ENCODE measurements at regions not wholly inside any gene's neighbourhood (a gene's known extent, or its start where the extent isn't known, plus 50 kb on each side); places are given as distances from the start of the nearest gene placed in this dataset.

- DNase-seq, result no peak
These were observed 368.6 kb downstream of the CDH26 start for GRCh38 chr20:60326821-60327220.

DNA sequence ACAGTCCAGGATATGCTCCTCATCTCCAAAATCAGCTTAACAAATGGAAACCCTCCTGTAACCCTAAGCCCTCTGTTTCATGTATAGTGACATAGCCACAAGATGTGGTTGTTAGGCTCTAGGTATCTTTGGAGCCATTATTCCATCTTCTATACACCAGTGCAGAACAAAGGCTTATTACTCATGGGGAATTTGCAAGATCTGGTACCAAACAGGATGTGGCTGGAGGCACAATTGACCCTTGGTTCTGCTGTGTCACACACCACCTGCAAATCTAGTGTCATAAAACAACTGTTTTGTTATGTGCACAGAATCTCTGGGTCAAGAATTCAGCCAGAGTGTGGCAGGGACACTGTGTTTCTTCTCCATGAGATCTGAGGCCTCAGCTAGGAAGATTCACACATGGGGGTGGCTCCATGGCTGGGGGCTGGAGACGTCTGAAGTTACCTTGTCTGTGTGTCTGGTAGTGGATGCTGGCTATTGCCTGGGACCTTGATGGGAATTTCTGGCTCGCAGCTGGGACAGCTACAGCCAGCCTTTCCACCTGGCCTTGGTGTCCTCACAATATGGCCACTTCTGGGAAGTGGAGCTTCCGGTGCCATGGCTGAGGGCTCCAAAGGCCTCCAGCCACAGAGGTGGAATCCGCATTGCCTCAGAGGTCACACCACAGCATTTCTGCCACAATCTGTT lies 369.9 kb downstream of the CDH26 start:
- no peak for DNase-seq

- no peak for DNase-seq
These were observed 372.2 kb downstream of the CDH26 start for GRCh38 chr20:60330461-60330860.

GRCh38 chr20:60331688-60332300 lies 373.6 kb downstream of the CDH26 start:
- DNase-seq, result no peak

- no peak for DNase-seq
These were observed 374.3 kb downstream of the CDH26 start for GRCh38 chr20:60332523-60332922.

GRCh38 chr20:60334911-60335310 lies 376.7 kb downstream of the CDH26 start:
- DNase-seq, result no peak

DNA sequence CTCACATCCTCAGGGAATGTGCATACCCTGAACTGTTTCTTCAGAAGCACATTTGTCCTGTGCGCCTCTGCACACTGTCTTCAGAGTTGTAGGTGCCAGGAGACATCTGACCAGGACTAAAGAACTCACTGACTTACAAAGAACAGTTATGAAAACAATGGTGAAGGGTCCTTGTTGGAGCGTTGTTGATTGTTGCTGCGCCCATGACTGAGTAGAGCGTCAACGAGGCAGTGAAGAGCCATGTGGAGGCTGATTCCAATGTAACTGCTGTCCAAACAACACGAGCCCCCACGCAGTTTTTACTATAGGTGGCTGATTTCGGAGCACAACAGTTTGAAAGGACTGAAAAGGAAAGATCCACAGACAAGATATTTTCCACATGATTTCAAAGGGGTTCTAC lies 380.3 kb downstream of the CDH26 start:
- no peak for DNase-seq

GRCh38 chr20:60339738-60340137 lies 381.5 kb downstream of the CDH26 start:
- DNase-seq, result no peak

DNA sequence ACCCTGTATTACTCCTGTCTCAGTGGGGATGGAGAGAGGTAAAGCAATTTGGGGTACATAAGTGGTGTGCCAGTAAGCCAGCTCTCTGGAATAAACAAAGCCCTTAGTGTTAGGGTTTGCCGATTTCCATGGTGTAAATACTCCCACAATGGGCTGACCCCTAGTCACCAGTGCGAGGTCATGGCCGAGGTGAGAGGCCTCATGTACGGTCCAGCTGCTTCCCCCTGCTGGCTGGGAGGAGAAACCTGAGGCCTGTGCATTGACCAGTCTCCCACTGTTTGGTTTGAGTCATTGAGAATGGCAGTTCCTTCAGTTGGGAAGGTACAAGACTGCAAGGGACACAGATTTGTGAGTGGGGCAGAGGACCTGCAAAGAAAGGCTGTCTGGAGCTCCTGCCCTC lies 382.0 kb downstream of the CDH26 start:
- DNase-seq, result no peak

DNA sequence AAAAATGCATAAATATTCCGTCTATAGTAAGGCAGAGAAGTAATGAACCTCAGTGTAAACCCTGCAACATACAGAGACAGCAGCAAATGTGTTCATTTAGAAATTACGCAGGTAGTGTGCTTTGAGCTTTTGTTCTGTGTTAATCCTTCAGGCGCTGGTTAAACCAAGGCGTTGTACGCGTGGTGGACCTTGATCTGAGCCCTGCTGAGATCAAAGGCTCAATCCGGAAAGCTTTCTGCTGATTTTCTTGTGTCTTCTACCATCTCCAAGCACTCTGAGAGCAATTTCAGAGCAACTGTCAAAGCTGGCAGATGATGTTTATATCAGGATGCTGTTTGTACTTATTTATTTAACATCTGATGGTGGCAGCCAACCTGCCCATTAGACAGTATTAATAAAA lies 382.8 kb downstream of the CDH26 start:
- DNase-seq, result no peak

DNA sequence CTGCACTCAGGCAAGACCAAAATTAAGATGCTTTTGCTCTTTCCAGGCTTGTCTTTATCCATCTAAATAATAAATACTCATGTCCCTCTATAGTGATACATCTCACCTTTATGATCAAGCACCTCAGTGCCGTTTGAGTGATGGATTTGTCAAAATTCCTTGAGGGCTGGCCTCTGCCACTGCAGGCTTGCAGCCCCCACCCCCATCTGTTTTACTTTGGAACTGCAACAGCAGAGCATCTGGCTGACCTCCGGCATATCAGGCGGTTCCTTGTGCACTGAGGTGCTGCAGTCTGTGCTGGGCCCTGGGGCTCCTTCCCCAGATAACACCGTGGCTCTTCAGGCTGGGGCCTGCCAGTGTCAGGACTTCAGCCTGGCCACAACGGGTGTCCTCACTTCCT lies 386.9 kb downstream of the CDH26 start:
- no peak for DNase-seq

GRCh38 chr20:60349418-60349817 lies 391.2 kb downstream of the CDH26 start:
- no peak for DNase-seq

GRCh38 chr20:60352017-60352416 lies 393.8 kb downstream of the CDH26 start:
- DNase-seq, result no peak

GRCh38 chr20:60352596-60352995 lies 394.4 kb downstream of the CDH26 start:
- DNase-seq, result no peak

DNA sequence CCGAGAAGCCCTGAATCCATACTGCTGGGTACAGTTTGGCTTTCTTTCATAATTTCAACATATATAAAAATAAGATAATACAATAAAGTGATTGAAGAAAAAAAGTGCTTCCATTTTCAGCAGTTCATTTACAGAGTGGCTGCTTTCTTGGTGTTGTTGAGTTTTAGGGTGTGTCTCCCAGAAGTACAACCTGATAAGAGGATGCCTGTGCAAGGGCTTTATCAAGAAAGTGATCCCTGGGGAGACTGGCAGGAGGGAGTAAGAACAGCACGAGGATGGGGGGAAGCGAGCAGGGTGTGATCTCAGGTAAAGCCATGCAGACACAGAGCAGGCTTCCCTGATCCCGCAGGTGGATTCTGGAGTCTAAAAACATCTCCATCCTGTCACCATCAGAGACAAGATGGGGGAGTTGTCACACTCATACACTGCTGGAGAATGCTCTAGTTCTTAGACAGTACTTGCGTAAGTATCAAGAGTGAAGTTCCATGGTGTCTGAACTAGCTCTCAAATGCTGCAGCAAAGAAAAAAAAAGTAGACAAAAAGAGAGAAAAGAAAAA lies 395.9 kb downstream of the CDH26 start:
- no peak for DNase-seq

GRCh38 chr20:60358101-60358500 lies 399.9 kb downstream of the CDH26 start:
- DNase-seq, result no peak

DNA sequence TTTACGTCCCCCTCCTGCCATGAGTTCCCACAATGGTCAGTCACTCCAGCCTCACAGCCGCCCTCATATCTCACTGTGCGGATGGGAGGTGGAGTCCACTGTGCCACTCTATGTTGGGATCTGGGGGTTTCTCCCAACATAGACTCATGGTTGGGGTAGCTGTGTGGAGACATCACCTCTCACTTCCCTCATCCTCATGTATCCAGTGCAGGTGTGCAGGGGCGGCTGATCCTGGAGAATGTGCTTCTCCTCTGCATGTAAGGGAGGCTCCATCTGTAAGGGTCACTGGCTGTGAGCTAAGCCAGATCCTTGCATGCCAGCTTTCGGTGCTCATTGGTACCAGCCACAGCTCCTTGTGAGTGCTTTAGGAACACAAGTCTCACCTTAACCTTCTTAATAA lies 400.8 kb downstream of the CDH26 start:
- DNase-seq, result no peak

DNA sequence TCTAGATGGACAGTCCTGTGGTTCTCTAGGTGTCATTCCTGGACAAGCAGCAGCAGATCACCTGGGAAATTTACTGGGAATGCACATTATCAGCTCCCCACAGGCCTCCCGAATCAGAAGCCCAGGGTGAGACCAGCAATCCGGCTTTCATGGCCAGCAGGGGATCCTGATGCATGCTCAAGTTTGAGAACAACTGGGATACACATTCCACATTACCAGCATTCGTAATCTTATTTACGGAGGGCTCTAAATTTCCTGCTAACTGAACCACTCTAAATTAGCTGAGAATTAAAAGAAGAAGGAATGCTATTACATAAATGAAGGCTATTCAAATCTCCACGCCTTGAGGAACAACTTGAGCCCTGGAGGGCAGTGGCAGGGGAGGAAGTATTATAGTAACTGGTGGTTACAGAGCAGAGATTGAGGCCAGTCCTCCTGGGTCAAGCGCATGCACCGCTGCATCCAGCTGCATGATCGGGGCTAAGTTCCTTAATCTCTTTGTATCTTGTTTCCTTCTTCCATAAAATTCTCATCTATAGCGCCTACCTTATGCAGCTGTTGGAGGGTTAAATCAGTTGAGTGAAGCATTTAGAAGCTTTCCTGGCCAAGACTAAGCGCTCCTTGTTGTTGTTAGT lies 403.7 kb downstream of the CDH26 start:
- DNase-seq, result no peak

DNA sequence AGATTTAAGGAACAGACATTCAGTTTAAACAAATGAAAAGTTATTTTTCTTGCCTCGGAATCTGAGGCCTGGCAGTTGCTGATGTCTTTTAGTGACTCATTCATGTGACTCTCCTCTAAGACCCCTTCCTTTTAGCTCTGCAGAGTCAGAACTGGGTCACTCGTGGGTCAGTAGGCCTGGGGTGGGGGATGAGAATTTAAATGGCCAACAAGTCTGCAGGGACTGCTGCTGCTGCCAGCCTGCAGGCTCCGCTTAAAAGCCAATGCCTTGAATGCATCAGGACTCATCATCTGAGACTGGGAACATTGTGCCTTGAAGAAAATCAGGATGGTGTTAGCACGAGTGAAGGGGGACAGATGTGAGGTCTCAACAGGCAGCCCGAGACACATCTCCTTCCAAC lies 404.3 kb downstream of the CDH26 start:
- DNase-seq, result no peak

DNA sequence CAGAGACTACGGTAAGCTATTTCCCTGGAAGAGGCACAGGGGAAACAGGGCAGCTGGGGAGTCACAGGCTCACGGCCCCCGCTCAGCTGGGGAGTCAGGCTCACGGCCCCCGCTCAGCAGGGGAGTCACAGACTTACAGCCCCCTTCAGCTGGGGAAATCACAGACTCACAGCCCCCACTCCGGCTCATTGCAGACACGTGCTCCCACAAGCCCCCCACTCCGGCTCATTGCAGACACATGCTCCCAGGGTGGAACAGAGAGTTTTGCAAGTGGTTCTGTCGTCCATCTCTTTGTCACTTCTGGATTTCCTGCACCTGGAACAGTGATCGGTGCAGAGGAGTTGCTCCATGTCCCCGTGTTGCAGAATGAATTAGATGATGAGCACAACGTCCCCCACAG lies 405.5 kb downstream of the CDH26 start:
- no peak for DNase-seq

GRCh38 chr20:60365064-60365666 lies 406.9 kb downstream of the CDH26 start:
- DNase-seq, result no peak

DNA sequence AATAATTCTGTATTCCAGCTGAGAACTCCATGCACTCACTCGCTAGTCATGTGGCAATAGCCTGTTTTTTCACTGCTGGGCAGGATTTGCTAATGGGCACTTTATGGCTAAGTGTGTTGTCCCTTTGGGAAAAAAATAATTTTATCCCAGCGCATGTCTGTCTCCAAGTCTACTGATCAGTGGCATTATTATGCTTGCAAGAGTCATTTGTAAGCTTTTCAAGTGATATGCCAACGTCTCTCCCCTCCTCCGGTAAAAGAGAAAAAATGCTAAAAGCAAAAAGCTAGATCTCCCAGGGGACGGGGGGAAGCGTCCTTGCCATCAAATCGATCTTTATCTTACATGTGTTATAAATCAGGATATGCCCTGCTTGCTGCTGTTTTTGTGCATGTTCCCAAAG lies 407.7 kb downstream of the CDH26 start:
- no peak for DNase-seq

DNA sequence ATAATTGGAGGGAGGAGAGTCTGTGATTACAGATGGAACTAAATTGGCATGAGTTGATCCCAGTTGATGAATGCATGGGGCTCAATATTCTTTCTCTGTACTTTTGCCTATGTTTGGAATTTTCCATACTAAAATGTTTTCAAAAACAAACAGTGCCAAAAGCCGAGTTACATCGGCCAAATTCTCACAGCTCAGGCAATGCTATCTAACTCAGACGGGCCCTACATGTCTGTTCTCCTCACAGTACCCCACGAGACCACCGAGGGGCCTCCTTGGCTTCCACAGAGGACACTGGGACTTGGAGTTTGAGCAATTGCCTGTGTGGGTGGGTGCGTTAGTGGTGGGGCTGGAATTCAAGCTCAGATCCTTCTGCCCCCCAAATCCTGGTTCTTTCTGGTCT lies 413.2 kb downstream of the CDH26 start:
- DNase-seq, result no peak

Measured in right kidney (tissue), 1 donor.